ENCODE measurements at regions not wholly inside any gene's neighbourhood (a gene's known extent, or its start where the extent isn't known, plus 50 kb on each side); places are given as distances from the start of the nearest gene placed in this dataset.

DNA sequence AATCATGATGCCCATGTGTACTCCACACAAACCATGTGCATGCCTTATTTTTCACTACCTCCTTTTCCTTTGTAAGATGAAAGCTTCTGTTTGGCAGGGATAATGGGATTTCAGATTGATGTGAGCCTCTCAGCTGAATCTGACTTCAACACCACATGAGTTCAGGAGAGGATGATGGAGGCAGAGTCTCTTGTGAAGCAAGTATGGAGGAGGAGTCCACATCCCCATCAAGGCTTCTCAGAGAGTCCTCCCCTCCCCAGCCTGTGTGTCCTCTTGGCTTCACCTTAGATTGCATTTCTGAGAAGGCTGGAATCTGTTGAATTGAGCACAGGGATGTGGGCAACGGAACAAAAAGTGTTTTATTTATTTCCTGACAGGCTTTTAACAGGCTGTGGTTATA lies 370.4 kb downstream of the FAT3 start:
- WGBS (ENCODE audit: low lambda C conversion rate): 0% methylated on average over 1 of the region's 1 CpG
- no peaks in the 10 kb centered on the region for H3K36me3 ChIP-seq (replicated peaks in 1 of 2; ENCODE audit: control insufficient read depth in 1 of 2, insufficient read depth in 2 of 2, low read length in 2 of 2)
- no peaks in the 10 kb centered on the region for H3K79me2 ChIP-seq (ENCODE audit: insufficient read depth, low read length)
- H3K4me3 ChIP-seq (replicated peaks in 1 of 3; ENCODE audit: insufficient read depth in 1 of 3, low read depth in 2 of 3, low read length in 3 of 3): no peak overlapping the region
- no peaks in the 10 kb centered on the region; a peak in 2 of 5 replicates for H3K27me3 ChIP-seq (ENCODE audit: control insufficient read depth in 1 of 2, insufficient read depth in 2 of 2, low read length in 2 of 2)
- in situ Hi-C loops (cut with HindIII; ENCODE audit: extremely low pct_ligation_motif_present, low pct_unique_long_range_greater_than_20kb) (no loop called here), intact Hi-C loops (cut with micrococcal nuclease; ENCODE audit: unreplicated experiment) (no loop called here)
- FAIRE-seq: no peak
- H3K27ac ChIP-seq (ENCODE audit: extremely low read length, insufficient read depth, low read length): no peak overlapping the region
- no peak overlapping the region for H3K9ac ChIP-seq (ENCODE audit: insufficient read depth, low read depth, low read length)
- TF ChIP-seq, protein P1, sequence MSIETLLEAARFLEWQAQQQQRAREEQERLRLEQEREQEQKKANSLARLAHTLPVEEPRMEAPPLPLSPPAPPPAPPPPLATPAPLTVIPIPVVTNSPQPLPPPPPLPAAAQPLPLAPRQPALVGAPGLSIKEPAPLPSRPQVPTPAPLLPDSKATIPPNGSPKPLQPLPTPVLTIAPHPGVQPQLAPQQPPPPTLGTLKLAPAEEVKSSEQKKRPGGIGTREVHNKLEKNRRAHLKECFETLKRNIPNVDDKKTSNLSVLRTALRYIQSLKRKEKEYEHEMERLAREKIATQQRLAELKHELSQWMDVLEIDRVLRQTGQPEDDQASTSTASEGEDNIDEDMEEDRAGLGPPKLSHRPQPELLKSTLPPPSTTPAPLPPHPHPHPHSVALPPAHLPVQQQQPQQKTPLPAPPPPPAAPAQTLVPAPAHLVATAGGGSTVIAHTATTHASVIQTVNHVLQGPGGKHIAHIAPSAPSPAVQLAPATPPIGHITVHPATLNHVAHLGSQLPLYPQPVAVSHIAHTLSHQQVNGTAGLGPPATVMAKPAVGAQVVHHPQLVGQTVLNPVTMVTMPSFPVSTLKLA (IDR thresholded peaks at IDR 0.05): peak; percentile 37; the same call in 1 of the 2 replicates
- TF ChIP-seq, protein P2, sequence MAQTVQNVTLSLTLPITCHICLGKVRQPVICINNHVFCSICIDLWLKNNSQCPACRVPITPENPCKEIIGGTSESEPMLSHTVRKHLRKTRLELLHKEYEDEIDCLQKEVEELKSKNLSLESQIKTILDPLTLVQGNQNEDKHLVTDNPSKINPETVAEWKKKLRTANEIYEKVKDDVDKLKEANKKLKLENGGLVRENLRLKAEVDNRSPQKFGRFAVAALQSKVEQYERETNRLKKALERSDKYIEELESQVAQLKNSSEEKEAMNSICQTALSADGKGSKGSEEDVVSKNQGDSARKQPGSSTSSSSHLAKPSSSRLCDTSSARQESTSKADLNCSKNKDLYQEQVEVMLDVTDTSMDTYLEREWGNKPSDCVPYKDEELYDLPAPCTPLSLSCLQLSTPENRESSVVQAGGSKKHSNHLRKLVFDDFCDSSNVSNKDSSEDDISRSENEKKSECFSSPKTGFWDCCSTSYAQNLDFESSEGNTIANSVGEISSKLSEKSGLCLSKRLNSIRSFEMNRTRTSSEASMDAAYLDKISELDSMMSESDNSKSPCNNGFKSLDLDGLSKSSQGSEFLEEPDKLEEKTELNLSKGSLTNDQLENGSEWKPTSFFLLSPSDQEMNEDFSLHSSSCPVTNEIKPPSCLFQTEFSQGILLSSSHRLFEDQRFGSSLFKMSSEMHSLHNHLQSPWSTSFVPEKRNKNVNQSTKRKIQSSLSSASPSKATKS (CRISPR knock-in tag; IDR thresholded peaks at IDR 0.05): no peak
- CTCF ChIA-PET (ENCODE audit: low intra/inter-chr PET ratio, low total read pairs): no interaction called here
- no TSS peak for BruUV-seq (replicated peaks)
- no peak for ATAC-seq
- H3K4me1 ChIP-seq (ENCODE audit: insufficient read depth, low read length): no peaks in the 10 kb centered on the region
- no peaks in the 10 kb centered on the region for H3K9me3 ChIP-seq (ENCODE audit: low read length)
- POLR2A ChIA-PET: no interaction called here
- H3K4me2 ChIP-seq (ENCODE audit: low read depth, low read length): no peak overlapping the region
- DNase-seq (ENCODE audit: low spot score): no peak
- H4K20me1 ChIP-seq (ENCODE audit: insufficient read depth, low read length): no peaks in the 10 kb centered on the region
- H2AFZ ChIP-seq (ENCODE audit: low read length): no peak overlapping the region

DNA sequence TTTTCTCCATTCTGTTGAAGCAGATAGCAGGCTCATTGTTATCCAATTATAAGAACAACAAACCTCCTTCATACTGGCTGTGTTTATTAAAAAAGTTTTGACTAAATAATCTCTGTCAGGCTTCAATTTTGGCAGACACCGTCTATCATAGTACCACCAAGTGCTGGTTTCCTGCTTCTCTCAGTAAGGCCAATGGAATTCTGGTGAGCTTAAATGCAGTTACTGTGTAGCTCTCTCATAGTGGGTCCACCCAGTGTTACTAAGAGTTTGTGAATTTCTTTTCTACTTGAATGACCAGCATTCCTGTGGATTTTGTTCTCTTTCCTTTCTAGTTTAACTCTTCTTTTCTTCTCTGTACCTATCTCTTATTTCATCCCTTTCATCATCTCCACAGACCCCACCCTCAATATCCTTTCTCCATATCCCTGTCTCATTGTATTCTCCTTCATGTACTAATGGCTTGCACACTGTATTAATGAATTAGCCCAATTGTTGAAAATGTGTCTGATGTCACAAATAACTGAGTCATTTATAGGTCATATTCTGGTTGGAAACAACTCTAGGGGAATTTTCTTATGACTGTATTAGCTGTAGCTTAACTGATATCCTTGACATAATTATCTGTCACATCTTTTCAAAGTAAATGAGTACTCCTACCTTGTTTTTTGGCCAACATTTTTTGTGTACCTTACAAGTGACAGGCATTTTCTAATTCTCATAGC lies 372.1 kb downstream of the FAT3 start:
- Histone ChIP-seq H3K4me1 (ENCODE audit: insufficient read depth, low read length) (no peaks in the 10 kb centered on the region), H4K20me1 (ENCODE audit: insufficient read depth, low read length) (no peaks in the 10 kb centered on the region), H3K27me3 (ENCODE audit: control insufficient read depth in 1 of 2, insufficient read depth in 2 of 2, low read length in 2 of 2) (no peaks in the 10 kb centered on the region; a peak in 2 of 5 replicates), H3K4me2 (ENCODE audit: low read depth, low read length) (no peak overlapping the region), H3K79me2 (ENCODE audit: insufficient read depth, low read length) (no peaks in the 10 kb centered on the region), H3K36me3 (replicated peaks in 1 of 2; ENCODE audit: control insufficient read depth in 1 of 2, insufficient read depth in 2 of 2, low read length in 2 of 2) (no peaks in the 10 kb centered on the region), H3K4me3 (replicated peaks in 1 of 3; ENCODE audit: insufficient read depth in 1 of 3, low read depth in 2 of 3, low read length in 3 of 3) (no peak overlapping the region), H3K9ac (ENCODE audit: insufficient read depth, low read depth, low read length) (no peak overlapping the region), H3K27ac (ENCODE audit: extremely low read length, insufficient read depth, low read length) (no peak overlapping the region), H3K9me3 (ENCODE audit: low read length) (no peaks in the 10 kb centered on the region), H2AFZ (ENCODE audit: low read length) (no peak overlapping the region)
- BruUV-seq (replicated peaks): no TSS peak
- intact Hi-C loops (cut with micrococcal nuclease; ENCODE audit: unreplicated experiment): no loop called here
- DNase-seq (ENCODE audit: low spot score) (no peak), FAIRE-seq (no peak), ATAC-seq (no peak)
- 14% methylated on average over 1 of the region's 1 CpG for WGBS (ENCODE audit: low lambda C conversion rate)
- in situ Hi-C loops (cut with HindIII; ENCODE audit: extremely low pct_ligation_motif_present, low pct_unique_long_range_greater_than_20kb): no loop called here
- CTCF ChIA-PET (ENCODE audit: low intra/inter-chr PET ratio, low total read pairs): no interaction called here
- POLR2A ChIA-PET: no interaction called here
- TF ChIP-seq ZNF253 (CRISPR knock-in tag; IDR thresholded peaks at IDR 0.05; ENCODE audit: borderline replicate concordance) (no peak), ZNF841 (CRISPR knock-in tag; IDR thresholded peaks at IDR 0.05; ENCODE audit: borderline replicate concordance) (no peak), ZNF383 (CRISPR knock-in tag; IDR thresholded peaks at IDR 0.05; ENCODE audit: borderline replicate concordance) (no peak), DMAP1 (CRISPR knock-in tag; IDR thresholded peaks at IDR 0.05) (no peak)
- TF ChIP-seq, protein P3, sequence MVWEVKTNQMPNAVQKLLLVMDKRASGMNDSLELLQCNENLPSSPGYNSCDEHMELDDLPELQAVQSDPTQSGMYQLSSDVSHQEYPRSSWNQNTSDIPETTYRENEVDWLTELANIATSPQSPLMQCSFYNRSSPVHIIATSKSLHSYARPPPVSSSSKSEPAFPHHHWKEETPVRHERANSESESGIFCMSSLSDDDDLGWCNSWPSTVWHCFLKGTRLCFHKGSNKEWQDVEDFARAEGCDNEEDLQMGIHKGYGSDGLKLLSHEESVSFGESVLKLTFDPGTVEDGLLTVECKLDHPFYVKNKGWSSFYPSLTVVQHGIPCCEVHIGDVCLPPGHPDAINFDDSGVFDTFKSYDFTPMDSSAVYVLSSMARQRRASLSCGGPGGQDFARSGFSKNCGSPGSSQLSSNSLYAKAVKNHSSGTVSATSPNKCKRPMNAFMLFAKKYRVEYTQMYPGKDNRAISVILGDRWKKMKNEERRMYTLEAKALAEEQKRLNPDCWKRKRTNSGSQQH (CRISPR knock-in tag; IDR thresholded peaks at IDR 0.05; ENCODE audit: low read depth): no peak
- TF ChIP-seq, protein P4, sequence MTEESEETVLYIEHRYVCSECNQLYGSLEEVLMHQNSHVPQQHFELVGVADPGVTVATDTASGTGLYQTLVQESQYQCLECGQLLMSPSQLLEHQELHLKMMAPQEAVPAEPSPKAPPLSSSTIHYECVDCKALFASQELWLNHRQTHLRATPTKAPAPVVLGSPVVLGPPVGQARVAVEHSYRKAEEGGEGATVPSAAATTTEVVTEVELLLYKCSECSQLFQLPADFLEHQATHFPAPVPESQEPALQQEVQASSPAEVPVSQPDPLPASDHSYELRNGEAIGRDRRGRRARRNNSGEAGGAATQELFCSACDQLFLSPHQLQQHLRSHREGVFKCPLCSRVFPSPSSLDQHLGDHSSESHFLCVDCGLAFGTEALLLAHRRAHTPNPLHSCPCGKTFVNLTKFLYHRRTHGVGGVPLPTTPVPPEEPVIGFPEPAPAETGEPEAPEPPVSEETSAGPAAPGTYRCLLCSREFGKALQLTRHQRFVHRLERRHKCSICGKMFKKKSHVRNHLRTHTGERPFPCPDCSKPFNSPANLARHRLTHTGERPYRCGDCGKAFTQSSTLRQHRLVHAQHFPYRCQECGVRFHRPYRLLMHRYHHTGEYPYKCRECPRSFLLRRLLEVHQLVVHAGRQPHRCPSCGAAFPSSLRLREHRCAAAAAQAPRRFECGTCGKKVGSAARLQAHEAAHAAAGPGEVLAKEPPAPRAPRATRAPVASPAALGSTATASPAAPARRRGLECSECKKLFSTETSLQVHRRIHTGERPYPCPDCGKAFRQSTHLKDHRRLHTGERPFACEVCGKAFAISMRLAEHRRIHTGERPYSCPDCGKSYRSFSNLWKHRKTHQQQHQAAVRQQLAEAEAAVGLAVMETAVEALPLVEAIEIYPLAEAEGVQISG (CRISPR knock-in tag; IDR thresholded peaks at IDR 0.05): no peak
